8988T (cell line): ENCODE measurements at regions not wholly inside any gene's neighbourhood (a gene's known extent, or its start where the extent isn't known, plus 50 kb on each side); places are given as distances from the start of the nearest gene placed in this dataset.
"Not testable (repeated sequence)": the region's sequence is repeated elsewhere in the genome, so short reads cannot be mapped to it uniquely, and the experiment has no call there.

Source experiments
- DNase-seq: peaks from one replicate; pipeline ENCODE4 v3.0.0; 2011

DNA sequence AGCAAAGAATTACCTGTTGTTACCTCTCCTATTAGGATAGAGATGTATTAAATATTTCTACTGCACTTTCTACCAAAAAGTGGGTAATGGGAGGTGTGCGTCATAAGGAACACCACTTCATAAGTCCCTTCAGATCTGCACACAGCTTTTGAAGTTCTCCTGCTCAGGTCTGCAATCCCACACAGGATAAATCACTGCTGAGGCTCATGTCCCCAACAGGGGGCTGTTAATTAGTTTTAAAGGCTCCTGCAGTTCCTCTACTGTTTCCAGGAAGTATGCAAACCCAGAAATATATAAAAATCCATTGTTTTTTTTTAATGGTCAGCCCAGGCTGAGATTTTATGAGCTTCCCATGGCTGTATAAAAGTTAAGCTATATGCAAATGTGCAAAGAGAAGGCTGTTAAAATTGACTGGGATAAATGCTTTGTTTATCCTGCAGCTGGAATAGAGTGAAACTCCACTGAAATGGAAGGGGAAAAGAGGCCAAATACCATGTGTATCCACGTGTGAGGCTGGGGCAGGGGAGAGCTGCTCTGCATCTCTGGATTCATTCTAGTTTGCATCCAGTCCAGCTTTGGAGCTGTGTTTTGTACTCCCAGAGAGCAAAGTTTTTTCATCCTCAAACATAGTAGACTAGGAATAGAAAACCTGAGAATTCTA is 903.7 kb downstream of the TDRD15 start:
- no peak for DNase-seq

DNA sequence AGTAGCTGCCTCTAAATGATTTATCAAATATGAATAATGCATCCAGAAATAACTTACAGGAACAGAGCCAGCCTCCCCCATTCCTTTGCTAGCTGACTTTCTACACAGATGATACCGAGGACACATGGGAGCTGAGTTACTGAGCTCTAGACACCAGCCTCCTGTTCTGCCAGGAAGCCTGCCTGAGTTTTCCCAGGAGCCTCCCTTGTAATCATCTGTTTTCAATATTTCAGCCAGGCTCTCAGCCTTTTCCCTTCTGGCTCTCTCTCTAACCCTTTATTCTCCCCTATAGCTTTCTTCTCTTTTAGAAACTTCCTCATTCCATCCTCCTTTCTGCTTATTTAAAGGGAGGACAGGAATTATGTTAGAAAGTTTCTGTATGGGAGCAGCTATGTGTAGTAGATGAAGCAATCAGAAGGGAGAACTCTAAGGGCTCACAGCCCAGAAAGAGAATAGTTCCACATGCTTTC is 911.6 kb downstream of the TDRD15 start:
- DNase-seq, result no peak

DNA sequence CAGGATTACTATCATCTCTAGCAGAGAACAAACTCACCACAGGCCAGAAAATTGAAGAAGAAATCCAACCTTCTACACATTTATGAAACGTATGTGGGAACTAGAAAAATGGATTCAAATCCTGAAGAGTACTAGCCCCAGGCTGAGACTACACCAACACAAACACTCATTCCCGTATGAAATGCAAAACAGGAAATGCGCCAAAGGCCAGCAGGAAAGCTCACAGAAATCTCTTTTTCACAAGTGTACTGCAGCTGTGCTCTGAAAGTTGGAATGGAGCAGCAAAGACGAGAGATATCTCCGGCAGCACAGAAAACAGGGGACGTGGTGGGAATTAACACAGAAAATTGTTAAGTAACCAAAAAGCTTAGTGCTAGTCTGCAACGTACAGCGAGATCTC is 913.5 kb downstream of the TDRD15 start:
- DNase-seq, result no peak

DNA sequence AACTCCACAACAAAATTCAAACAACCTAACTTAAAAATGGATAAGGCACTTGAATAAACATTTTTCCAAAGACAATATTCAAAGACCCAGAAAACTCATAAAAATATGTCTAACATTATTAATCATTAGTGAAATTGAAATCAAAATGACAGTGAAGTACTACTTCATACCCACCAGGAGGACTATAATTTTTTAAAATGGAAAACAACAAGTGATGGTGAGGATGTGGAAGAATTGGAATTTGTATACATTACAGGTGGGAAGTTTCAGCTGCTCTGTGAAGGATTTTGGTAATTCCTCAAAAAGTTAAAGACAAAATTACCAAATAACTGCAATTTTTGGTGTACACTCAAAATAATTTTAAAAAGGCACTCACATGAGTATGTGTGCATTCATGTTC is 920.0 kb downstream of the TDRD15 start:
- DNase-seq, result no peak

DNA sequence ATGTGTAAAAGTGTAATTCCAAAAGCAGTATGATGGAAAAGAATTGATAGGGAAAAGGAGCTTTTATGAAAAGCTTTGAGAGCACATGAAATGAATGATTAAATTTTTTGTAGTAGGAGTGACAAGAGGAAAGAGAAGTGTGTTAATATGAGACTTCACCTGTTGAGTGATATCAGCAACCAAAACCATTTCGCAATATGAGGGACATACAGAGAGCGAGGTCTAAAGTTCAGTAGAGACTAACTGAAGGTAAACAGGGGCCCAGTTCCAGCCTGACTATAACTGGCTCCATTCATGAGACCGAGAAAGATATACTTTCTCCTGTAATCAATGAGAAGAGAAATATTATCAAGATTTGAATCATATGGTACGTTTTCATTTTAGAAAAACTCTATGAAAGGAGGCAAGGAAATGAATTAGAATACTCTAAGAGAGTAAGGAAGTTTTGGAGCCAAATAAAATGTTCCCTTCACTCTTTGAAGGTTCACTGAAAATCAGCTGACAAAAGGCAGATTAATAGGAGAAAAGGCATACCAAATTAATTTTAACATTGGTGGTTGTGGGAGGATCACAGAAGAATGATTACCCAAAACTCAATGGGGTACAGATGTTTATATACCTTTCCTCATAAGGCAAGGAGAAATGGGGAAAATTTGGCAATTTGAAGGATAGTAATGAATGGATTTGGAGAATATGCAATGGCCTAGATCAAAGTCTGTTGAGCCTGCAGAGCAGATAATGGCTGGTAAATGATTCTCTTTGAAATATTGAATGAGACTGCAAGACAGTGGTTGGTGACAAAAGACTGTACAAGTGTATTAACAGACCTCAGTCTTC is 932.2 kb downstream of the TDRD15 start:
- DNase-seq, result no peak

DNA sequence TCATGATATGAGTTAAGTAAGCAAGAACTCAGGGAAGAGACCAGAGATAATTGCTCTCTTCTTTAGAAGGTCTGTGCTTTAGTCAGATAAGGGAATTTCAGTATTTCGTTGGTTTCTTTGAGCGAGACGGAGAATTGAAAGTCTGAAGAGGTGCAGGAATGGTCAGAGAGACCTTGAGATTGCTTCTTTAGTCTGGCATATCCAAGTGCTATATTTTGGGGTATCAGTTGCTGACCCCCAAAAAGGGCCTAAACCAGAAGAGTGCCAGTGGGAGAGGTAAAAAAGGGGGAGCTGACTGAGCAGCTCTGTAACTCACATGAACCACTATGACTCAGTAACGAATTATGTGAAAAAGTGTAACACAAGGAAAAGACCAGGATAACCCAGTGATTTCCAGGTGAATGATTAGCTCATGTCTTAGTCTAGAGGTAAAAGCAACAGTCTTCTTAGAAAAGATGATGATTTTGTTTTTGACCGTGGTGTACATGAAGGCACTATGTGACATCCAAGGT is 932.9 kb downstream of the TDRD15 start:
- DNase-seq, result no peak

DNA sequence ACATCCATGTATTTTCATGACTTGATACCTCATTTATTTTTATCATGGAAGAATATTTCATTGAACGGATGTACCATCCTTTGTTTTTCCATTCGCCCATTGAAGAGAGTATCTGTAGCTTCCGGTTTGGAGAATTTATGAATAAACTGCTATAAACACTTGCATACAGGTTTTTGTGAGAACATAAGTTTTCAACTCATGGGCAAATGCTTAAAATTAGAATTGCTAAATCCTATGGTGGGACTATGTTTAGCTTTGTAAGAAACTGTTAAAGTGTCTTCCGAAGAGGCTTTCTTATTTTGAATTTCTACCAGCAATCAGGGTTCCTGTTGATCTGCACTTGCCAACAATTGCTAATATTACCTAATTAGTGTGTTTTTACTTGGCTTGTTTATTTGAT is 938.9 kb downstream of the TDRD15 start:
- no peak for DNase-seq

DNA sequence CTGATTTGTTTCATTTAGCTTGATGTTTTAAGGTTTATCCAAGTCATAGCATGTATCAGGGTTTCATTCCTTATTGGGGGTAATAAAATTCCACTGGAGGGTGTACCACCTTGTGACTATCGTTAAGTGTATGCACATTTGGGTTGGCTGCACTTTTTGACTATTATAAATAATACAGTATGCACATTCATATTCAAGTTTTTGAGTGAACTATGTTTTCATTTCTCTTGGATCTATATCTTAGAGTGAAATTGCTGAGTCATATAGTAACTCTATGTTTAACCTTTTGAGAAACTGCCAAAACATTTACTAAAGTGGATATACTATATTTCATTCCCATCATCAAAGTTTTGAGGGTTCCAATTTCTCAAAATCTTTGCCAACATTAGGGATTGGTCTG is 952.7 kb downstream of the TDRD15 start:
- no peak for DNase-seq

DNA sequence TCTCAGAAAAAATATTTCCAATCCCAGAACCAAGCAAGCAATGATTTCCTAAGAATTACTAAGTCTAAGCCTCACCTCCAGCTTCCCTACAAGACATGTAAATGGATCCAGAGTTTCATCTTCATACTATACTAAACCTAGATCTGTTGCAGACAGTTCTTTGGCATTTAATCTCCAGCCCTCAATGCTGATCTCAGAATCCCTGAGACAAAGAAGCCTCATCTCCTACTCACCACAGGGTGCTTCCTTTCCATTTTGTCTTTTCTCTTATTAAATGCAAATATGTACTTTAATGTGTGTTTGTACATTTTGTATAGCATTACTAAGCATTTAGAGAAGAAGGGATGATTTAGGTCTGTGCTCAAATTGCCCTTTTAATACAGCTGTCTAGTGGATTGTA is 954.9 kb downstream of the TDRD15 start:
- DNase-seq, result no peak

DNA sequence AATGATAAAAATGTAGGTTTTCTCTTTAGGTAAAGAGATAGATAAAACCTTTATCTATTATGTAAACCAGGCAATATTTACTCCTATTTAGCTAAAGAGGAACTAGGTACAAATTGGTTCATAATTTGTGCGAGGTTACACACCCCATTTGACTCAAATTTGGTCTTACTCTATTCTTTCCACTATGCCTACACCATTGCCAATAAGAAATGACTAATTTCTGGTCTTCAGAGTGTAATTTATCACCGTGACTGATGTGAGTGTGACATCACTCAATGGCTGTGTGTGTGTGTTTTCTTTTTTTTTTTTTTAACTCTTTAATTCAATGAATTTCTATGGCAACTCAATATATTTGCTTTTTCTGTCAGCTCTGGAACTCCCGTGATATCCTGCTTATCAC is 955.8 kb downstream of the TDRD15 start:
- no peak for DNase-seq

DNA sequence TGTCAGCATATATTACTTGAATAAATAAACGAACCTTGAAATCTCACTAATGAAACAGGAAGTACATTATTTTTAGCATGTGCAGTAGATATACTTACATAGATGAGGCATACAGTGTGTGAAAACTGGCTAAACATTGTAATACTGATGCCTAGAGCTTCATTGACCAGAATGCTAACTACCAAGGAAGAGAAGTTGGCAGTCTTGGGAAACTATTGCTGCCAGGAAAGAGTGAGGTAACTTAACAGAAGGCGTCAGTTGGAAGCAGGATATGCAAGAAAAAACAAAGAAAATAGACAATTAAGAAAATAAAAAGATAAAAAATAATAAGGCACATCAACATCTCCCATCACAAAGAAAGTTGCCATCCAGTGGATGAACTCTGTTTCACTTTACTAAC is 963.0 kb downstream of the TDRD15 start:
- DNase-seq, result no peak

DNA sequence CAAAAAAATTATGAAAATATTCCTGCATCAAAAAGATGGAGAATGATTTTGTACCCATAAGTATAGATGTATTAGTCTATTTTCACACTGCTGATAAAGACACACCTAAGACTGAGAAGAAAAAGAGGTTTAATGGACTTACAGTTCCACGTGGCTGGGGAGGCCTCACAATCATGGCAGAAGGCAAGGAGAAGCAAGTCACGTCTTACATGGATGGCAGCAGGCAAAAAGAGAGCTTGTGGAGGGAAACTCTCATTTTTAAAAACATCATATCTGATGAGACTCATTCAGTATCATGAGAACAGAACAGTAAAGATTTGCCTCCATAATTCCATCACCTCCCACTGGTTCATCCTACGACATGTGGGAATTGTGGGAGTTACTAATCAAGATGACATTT is 979.8 kb downstream of the TDRD15 start:
- DNase-seq, result not testable (repeated sequence)

DNA sequence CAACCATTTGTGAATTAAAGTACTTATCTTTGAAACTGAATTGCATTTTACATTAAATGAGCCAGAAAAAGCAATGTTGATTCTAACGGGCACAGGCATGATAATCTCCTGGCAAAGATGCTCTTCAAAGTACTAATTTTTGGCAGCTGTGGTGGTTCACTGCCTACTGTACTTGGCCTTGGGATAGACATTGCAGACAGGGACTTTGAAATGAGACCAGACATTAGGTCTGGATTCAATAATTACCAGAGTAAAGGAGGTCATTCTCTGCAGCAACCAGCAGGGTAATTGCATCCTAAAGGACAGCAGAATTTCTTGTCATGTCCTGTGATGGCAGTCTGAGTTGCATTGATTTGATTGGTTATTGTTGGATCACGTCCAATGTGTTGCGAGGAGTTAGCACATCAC is 986.5 kb downstream of the TDRD15 start:
- DNase-seq, result no peak

DNA sequence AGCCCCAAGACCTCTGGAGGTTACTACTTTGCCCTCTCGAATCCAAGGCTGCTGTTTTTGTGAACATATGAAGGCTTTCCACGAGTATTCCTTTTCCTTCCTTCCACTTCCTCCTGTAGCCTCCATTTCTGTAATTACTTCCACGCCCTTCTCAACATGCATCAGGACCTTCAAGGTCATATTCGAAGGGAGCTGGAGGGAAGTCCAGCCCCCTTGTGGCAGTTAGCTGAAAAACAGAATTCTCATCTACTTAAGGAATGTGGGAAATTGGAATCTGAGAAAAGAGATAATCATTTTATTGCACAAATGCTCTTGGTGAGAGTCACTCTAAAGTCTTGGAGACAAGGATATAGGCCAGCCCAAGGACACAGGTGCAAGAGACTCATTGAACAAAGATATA is 1000.2 kb downstream of the TDRD15 start:
- no peak for DNase-seq

DNA sequence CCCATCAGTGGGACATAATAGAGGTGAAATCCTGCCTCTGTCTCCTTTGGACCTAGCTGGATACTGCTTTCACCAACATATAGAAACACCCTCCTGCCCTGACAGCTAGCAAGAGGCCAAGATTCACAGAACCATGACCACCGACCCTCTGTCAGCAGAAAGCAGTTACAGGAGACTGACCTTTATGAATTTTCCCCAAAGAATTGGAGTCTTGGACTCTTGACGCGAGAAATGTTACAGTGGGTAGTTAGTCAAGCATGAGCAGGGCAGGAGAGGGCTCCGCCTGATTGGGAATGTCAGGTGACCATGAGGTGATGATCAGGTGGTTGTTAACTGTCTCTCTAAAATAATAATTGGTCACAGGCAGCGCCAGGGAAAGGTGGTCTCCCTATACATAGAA is 1002.3 kb downstream of the TDRD15 start:
- DNase-seq, result no peak

DNA sequence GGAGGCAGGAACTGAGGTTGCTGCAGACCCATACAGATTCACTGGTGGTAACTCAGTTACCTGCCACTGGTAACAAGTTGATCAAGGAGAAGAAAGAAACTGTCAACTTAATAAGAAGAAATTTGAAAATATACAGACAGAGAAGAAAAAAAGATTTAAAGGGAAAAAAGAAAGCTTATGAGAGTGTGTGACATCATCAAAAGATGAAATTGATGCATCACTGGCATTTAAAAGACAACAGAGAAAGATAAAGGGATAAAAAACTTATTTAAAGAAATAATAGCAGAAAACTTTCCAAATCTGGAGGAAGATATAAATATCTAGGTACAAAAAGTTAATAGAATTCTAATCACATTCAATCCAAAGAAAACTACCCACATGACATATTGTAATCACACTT is 1003.2 kb downstream of the TDRD15 start:
- DNase-seq, result no peak

DNA sequence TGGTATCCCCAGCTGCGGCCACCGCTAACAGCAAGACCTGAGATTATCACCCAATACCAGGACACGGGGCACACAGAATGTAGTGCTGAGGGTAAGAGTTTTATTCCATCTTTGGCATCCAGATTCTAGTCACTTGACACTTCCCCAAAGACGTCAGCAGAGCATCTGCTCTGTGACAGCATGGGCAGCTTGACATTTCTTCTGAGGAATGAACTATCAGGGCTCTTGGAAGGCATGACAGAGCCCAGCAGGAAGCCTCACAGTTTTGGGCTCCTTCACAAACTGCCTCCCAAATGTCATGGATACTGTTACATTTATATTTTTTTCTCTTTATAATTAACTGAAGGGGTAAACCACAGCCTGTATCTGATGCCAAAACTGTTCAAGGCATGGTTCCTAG is 1010.7 kb downstream of the TDRD15 start:
- no peak for DNase-seq

DNA sequence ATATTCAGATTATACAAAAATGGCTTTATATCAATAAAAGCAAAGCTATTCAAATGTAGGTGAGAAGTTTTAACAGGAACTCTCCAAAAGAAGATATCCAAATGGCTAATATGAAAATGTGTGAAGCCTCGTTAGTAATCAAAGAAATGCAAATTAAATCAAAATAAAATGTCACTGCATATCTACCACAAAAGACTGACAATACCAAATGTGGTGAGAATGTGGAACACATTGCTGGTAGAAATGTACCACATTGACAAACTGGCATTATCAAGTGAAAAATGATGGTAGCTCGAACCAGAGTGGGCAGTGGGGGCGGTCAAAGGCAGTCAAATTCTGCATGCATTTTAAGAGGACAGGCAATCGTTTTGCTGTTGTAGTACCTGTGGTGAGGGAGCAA is 1012.7 kb downstream of the TDRD15 start:
- no peak for DNase-seq

DNA sequence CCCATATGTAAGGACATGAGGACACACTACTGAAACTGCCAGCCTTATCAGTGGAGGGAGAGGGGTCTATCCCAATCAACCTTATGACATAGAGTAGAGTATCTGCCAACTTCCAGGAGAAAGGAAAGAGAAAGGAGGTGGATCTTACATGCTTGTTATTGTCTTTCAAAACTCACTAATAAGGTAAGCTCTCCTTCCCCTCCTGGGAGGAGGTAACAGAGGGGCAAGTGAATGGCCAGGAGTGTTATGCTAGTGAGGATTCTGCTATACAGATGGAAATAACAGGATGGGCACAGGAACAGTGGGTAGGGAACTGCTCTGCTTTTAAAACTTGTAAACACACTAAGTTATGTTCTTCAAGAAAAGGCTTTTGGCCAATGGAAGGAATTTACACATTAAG is 1020.1 kb downstream of the TDRD15 start:
- no peak for DNase-seq

DNA sequence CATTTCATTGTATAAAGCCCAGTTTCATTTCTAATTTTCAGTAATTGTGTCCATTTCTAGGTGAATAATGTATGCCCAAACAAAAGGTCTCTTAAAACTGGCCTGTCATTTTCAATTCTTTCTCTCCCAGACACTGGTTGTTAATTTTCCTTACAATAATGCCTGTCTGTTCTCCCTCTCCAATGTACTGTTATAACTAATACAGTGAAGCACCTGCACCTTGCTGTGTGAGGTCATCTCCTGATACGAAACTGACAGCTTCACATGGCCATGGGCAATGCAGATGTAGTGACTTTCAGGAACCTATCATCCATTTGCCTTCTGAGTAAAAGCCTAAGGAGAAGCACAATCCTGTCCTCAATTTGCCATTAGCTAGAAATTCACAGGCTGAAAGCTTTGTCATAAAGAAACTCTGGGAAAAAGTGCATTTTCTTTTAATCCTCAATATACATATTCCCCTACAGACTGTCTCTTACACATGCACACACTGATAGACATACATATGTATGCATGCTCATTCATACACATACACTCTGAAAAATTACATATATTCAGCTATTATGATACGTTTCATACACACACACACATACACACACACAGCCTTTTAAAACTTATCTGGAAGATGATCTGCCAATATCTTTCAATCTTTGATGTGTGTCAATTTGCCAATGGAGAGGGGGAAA is 1030.3 kb downstream of the TDRD15 start:
- no peak for DNase-seq

DNA sequence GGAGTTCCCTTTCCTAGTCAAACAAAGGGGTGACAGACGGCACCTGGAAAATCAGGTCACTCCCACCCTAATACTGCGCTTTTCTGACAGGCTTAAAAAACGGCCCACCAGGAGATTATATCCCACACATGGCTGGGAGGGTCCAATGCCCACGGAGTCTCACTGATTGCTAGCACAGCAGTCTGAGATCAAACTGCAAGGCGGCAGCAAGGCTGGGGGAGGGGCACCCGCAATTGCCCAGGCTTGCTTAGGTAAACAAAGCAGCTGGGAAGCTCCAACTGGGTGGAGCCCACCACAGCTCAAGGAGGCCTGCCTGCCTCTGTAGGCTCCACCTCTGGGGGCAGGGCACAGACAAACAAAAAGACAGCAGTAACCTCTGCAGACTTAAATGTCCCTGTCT is 1032.9 kb downstream of the TDRD15 start:
- not testable (repeated sequence) for DNase-seq

DNA sequence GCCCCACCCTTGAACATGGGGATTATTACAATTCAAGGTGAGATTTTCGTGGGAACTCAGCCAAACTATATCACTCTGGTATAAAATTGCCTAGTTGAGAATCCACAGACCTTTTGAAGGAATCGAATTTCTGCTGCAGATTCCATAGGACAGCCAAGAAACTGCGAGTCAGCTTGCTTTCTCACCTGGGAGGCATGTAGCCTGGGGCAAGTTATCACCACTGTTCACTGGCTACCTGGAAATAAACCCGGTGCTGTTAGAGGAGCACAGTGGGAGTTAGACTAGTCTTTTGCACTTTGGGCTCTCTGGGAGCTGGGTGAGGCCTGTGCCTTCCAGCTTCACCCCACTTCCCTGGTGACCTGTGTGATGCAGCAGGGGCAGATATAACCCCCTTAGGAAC is 1043.5 kb downstream of the TDRD15 start:
- DNase-seq, result no peak

DNA sequence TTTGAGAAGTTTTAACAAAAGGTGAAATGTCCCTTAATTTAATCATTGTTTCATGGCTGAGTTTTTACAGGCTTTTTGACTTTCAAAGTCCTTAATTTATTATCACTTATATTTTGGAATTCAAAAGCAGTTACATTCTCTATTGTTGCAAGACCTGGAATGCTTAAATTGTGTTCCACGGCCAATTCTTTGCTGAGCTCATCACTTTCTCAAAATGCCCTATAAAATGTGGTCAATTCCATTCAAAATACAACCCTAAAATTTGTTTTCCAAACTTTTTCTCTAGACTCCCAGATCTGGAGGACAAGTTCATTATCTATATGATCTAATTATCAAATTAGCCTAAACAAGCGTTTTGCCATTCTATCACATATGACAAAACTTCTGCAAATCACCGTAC is 1051.2 kb downstream of the TDRD15 start:
- DNase-seq, result no peak

DNA sequence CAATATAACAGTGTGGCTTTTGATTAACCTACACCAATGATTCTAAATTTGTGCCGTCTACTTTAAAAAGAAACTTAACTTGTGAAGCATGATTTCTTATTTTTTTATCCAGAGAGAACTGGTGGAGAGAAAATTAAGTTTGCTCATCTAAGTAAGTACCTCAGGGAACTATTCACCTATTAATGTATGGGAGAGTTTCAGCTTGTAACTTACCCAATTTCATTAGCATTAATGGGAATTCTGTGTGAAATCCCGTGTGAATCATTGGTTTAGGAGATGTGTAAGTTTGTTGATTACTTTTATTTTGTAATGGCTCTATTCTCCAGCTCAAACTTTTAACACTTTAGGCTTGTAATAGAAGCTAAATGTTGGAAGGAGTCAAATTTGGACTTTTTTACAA is 1061.5 kb downstream of the TDRD15 start:
- DNase-seq, result no peak
